GM18909 (cell line): ENCODE measurements at regions not wholly inside any gene's neighbourhood (a gene's known extent, or its start where the extent isn't known, plus 50 kb on each side); places are given as distances from the start of the nearest gene placed in this dataset.

Source experiments
- ATAC-seq: cut with Tn5 transposase; IDR thresholded peaks from one replicate; pipeline ENCODE4 v1.9.1; 2021; ENCODE audit warnings: mild to moderate bottlenecking; ENCODE audit not compliant: unreplicated experiment, poor library complexity

GRCh38 chr3:127484601-127485388 is 105.7 kb downstream of the TPRA1 start:
- ATAC-seq: peak; percentile 5

- peak; percentile 89 for ATAC-seq
Observed at GRCh38 chr3:127483902-127484591, 106.5 kb downstream of the TPRA1 start.

GRCh38 chr3:127483005-127483641 is 107.4 kb downstream of the TPRA1 start:
- ATAC-seq: no peak

GRCh38 chr3:127482216-127483004 is 108.1 kb downstream of the TPRA1 start:
- no peak for ATAC-seq

- ATAC-seq: no peak
Observed at GRCh38 chr3:127480196-127480954, 110.2 kb downstream of the TPRA1 start.

- ATAC-seq: no peak
Observed at GRCh38 chr3:127479449-127479848, 111.1 kb downstream of the TPRA1 start.

- no peak for ATAC-seq
Observed at GRCh38 chr3:127478922-127479321, 111.6 kb downstream of the TPRA1 start.

- ATAC-seq: no peak
Observed at GRCh38 chr3:127477396-127477795, 113.1 kb downstream of the TPRA1 start.

- no peak for ATAC-seq
Observed at GRCh38 chr3:127476936-127477335, 113.6 kb downstream of the TPRA1 start.

GRCh38 chr3:127475975-127476705 is 114.4 kb downstream of the TPRA1 start:
- no peak for ATAC-seq

- ATAC-seq: no peak
Observed at GRCh38 chr3:127475391-127475790, 115.1 kb downstream of the TPRA1 start.

GRCh38 chr3:127473244-127474024 is 117.1 kb downstream of the TPRA1 start:
- ATAC-seq: no peak

GRCh38 chr3:127472506-127472905 is 118.0 kb downstream of the TPRA1 start:
- no peak for ATAC-seq

GRCh38 chr3:127471142-127471541 is 119.4 kb downstream of the TPRA1 start:
- ATAC-seq: no peak

- ATAC-seq: no peak
Observed at GRCh38 chr3:127469760-127470159, 120.8 kb downstream of the TPRA1 start.

- no peak for ATAC-seq
Observed at GRCh38 chr3:127467391-127467790, 123.1 kb downstream of the TPRA1 start.

- no peak for ATAC-seq
Observed at GRCh38 chr3:127464642-127465041, 125.9 kb downstream of the TPRA1 start.

- no peak for ATAC-seq
Observed at GRCh38 chr3:127462111-127462655, 128.3 kb downstream of the TPRA1 start.
